ENCODE measurements at regions not wholly inside any gene's neighbourhood (a gene's known extent, or its start where the extent isn't known, plus 50 kb on each side); places are given as distances from the start of the nearest gene placed in this dataset.

GRCh38 chr14:22409006-22409405, 180.0 kb downstream of the DAD1 start:
- DNase-seq (ENCODE audit: low spot score): no peak
- in situ Hi-C loops (cut with MboI; ENCODE audit: low pct_unique_long_range_greater_than_20kb, low sequenced_read_pairs, unreplicated experiment): no loop called here
- TF ChIP-seq CTCF (IDR thresholded peaks at IDR 0.05; ENCODE audit: extremely low read depth, insufficient read depth, missing control alignments): no peak

GRCh38 chr14:22408547-22408946, 180.5 kb downstream of the DAD1 start:
- no peak for TF ChIP-seq CTCF (IDR thresholded peaks at IDR 0.05; ENCODE audit: extremely low read depth, insufficient read depth, missing control alignments)
- in situ Hi-C loops (cut with MboI; ENCODE audit: low pct_unique_long_range_greater_than_20kb, low sequenced_read_pairs, unreplicated experiment): no loop called here
- DNase-seq (ENCODE audit: low spot score): no peak

- no peak for TF ChIP-seq CTCF (IDR thresholded peaks at IDR 0.05; ENCODE audit: extremely low read depth, insufficient read depth, missing control alignments)
- DNase-seq (ENCODE audit: low spot score): no peak
- in situ Hi-C loops (cut with MboI; ENCODE audit: low pct_unique_long_range_greater_than_20kb, low sequenced_read_pairs, unreplicated experiment): no loop called here
Observed at GRCh38 chr14:22407033-22407432, 182.0 kb downstream of the DAD1 start.

GRCh38 chr14:22405201-22405600, 183.8 kb downstream of the DAD1 start:
- in situ Hi-C loops (cut with MboI; ENCODE audit: low pct_unique_long_range_greater_than_20kb, low sequenced_read_pairs, unreplicated experiment): no loop called here
- no peak for TF ChIP-seq CTCF (IDR thresholded peaks at IDR 0.05; ENCODE audit: extremely low read depth, insufficient read depth, missing control alignments)
- DNase-seq (ENCODE audit: low spot score): no peak

GRCh38 chr14:22403296-22403695, 185.7 kb downstream of the DAD1 start:
- DNase-seq (ENCODE audit: low spot score): no peak
- TF ChIP-seq CTCF (IDR thresholded peaks at IDR 0.05; ENCODE audit: extremely low read depth, insufficient read depth, missing control alignments): no peak
- in situ Hi-C loops (cut with MboI; ENCODE audit: low pct_unique_long_range_greater_than_20kb, low sequenced_read_pairs, unreplicated experiment): no loop called here

- TF ChIP-seq CTCF (IDR thresholded peaks at IDR 0.05; ENCODE audit: extremely low read depth, insufficient read depth, missing control alignments): no peak
- in situ Hi-C loops (cut with MboI; ENCODE audit: low pct_unique_long_range_greater_than_20kb, low sequenced_read_pairs, unreplicated experiment): no loop called here
Observed at GRCh38 chr14:22400655-22401259, 188.3 kb downstream of the DAD1 start.

More at GRCh38 chr14:22400655-22401259, 188.3 kb downstream of the DAD1 start:
- DNase-seq (ENCODE audit: low spot score): no peak

All from GM13977 (cell line).